Left lung (tissue), 4 donors: ENCODE measurements at regions not wholly inside any gene's neighbourhood (a gene's known extent, or its start where the extent isn't known, plus 50 kb on each side); places are given as distances from the start of the nearest gene placed in this dataset.

Experiments used
- ATAC-seq: fragments of 200-7000 bp; cut with Tn5 transposase; one replicate; pipeline ENCODE4 v1.9.1; 2020; ENCODE audit warnings: moderate library complexity
- DNase-seq, 4 donors: peaks; one replicate each; pipeline ENCODE4 v3.0.0-alpha.2; 2013 to 2020
- H3K27ac ChIP-seq, 2 donors: fragments of 200-600 bp; sonication (generic) in 1 of 2; one replicate each; pipeline versions ENCODE4 v1.5.0 to v1.8.0; 2020 to 2021
- H3K27me3 ChIP-seq, 2 donors: fragments of 200-600 bp; sonication (generic) in 1 of 2; one replicate each; pipeline versions ENCODE4 v1.5.0 to v1.8.0; 2020 to 2021
- H3K36me3 ChIP-seq, 2 donors: fragments of 200-600 bp; sonication (generic) in 1 of 2; one replicate each; pipeline versions ENCODE4 v1.5.0 to v1.8.0; 2020 to 2021
- H3K4me1 ChIP-seq, 2 donors: fragments of 200-600 bp; one replicate each; pipeline ENCODE4 v1.8.0; 2021
- H3K4me3 ChIP-seq, 2 donors: fragments of 200-600 bp; sonication (generic) in 1 of 2; one replicate each; pipeline versions ENCODE4 v1.5.0 to v1.8.0; 2020 to 2021; ENCODE audit warnings: mild to moderate bottlenecking in 1 of 2
- H3K9me3 ChIP-seq, 2 donors: fragments of 200-600 bp; sonication (generic) in 1 of 2; one replicate each; pipeline versions ENCODE4 v1.5.0 to v1.8.0; 2020 to 2021
- CTCF ChIP-seq, 2 donors: fragments of 200-600 bp; sonication (generic) in 1 of 2; IDR thresholded peaks; one replicate each; pipeline versions ENCODE4 v1.5.0 to v1.8.0; 2021; ENCODE audit warnings: antibody characterized with exemption in 2 of 2
- intact Hi-C, 2 donors: fragments of 100-400 bp; cut with DNase I; formaldehyde crosslinking; loops; one replicate each; pipeline versions ENCODE4 v1.11.2 to v1.14.2; 2022
- donor health status: DM: no; HTN: yes; CAD: no.
- donor health status: DM: no; HTN: no; CAD: no.

DNA sequence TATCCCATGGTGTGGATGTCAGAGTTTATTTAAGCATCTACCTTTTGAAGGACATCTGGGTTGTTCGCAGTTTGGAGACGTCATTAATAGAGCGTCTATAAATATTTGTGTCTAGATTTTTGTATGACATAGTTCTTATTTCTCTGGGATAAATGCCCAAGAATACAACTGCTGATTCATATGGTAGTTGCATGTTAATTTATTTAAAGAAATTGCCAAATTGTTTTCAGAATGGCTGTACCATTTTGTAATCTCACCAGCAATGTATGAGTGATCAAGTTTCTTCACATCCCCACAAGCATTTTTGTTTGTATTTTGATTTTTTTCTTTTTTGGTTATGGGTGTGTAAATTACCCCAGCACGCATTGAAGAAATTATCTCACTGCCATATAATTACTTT is 656.9 kb downstream of the NTRK3 start:
- Histone ChIP-seq H3K27me3 (no peaks in the 10 kb centered on the region), H3K9me3 (no peaks in the 10 kb centered on the region), H3K4me3 (no peak overlapping the region), H3K36me3 (no peaks in the 10 kb centered on the region), H3K4me1 (no peaks in the 10 kb centered on the region), H3K27ac (no peak overlapping the region)
- intact Hi-C loops, result no loop called here
- ATAC-seq (no peak), DNase-seq (no peak)
- no peak for TF ChIP-seq CTCF (IDR thresholded peaks at IDR 0.05)

GRCh38 chr15:87597346-87598052 is 659.0 kb downstream of the NTRK3 start:
- ATAC-seq, result peak; percentile 47
- Histone ChIP-seq H3K4me3 (no peak overlapping the region), H3K36me3 (no peaks in the 10 kb centered on the region), H3K27ac (no peak overlapping the region), H3K9me3 (peaks cover 0 to 7% of the 10 kb centered on the region in 2 donors), H3K27me3 (no peaks in the 10 kb centered on the region), H3K4me1 (no peaks in the 10 kb centered on the region)
- intact Hi-C loops, result no loop called here
- no peak for DNase-seq
- TF ChIP-seq CTCF (IDR thresholded peaks at IDR 0.05), result no peak

GRCh38 chr15:87591582-87591981 is 665.0 kb downstream of the NTRK3 start:
- Histone ChIP-seq H3K36me3 (no peaks in the 10 kb centered on the region), H3K27ac (no peak overlapping the region), H3K4me1 (no peaks in the 10 kb centered on the region), H3K27me3 (no peaks in the 10 kb centered on the region), H3K9me3 (peaks cover 0 to 7% of the 10 kb centered on the region in 2 donors), H3K4me3 (no peak overlapping the region)
- TF ChIP-seq CTCF (IDR thresholded peaks at IDR 0.05), result no peak
- ATAC-seq (no peak), DNase-seq (no peak)
- intact Hi-C loops, result no loop called here

GRCh38 chr15:87591042-87591441 is 665.5 kb downstream of the NTRK3 start:
- Histone ChIP-seq H3K36me3 (no peaks in the 10 kb centered on the region), H3K4me3 (no peak overlapping the region), H3K9me3 (peaks cover 0 to 7% of the 10 kb centered on the region in 2 donors), H3K4me1 (no peaks in the 10 kb centered on the region), H3K27me3 (no peaks in the 10 kb centered on the region), H3K27ac (no peak overlapping the region)
- intact Hi-C loops, result no loop called here
- no peak for ATAC-seq
- TF ChIP-seq CTCF (IDR thresholded peaks at IDR 0.05), result no peak
- no peak for DNase-seq

- no peaks in the 10 kb centered on the region for H3K4me1 ChIP-seq
- no peak overlapping the region for H3K4me3 ChIP-seq
- peaks cover 0 to 7% of the 10 kb centered on the region in 2 donors for H3K9me3 ChIP-seq
- TF ChIP-seq CTCF (IDR thresholded peaks at IDR 0.05), result no peak
- DNase-seq (no peak), ATAC-seq (no peak)
- intact Hi-C loops, result no loop called here
- no peak overlapping the region for H3K27ac ChIP-seq
- no peaks in the 10 kb centered on the region for H3K27me3 ChIP-seq
- no peaks in the 10 kb centered on the region for H3K36me3 ChIP-seq
Observed at GRCh38 chr15:87589134-87589533, 667.4 kb downstream of the NTRK3 start.
